Coronary artery (tissue), 2 donors: ENCODE measurements at regions not wholly inside any gene's neighbourhood (a gene's known extent, or its start where the extent isn't known, plus 50 kb on each side); places are given as distances from the start of the nearest gene placed in this dataset.
"Not testable (repeated sequence)": the region's sequence is repeated elsewhere in the genome, so short reads cannot be mapped to it uniquely, and the experiment has no call there.

Experiments used
- DNase-seq: peaks from one replicate; pipeline ENCODE4 v3.0.0-alpha.2; 2017; ENCODE audit warnings: low spot score
- H3K27ac ChIP-seq, 2 donors: fragments of 200-600 bp; sonication (generic); one replicate each; pipeline ENCODE4 v1.5.1; 2016 to 2019
- H3K4me3 ChIP-seq: fragments of 200-600 bp; sonication (generic); 2 replicates; pipeline ENCODE4 v1.5.1; 2016; ENCODE audit warnings: mild to moderate bottlenecking, moderate library complexity
- TF ChIP-seq, protein P1 (sequence below): fragments of 200-600 bp; sonication (generic); IDR thresholded peaks from one replicate; pipeline ENCODE4 v1.5.1; 2019; ENCODE audit warnings: antibody characterized with exemption

- H3K27ac ChIP-seq, result no peak overlapping the region
- no peak overlapping the region for H3K4me3 ChIP-seq
- TF ChIP-seq, protein P1, sequence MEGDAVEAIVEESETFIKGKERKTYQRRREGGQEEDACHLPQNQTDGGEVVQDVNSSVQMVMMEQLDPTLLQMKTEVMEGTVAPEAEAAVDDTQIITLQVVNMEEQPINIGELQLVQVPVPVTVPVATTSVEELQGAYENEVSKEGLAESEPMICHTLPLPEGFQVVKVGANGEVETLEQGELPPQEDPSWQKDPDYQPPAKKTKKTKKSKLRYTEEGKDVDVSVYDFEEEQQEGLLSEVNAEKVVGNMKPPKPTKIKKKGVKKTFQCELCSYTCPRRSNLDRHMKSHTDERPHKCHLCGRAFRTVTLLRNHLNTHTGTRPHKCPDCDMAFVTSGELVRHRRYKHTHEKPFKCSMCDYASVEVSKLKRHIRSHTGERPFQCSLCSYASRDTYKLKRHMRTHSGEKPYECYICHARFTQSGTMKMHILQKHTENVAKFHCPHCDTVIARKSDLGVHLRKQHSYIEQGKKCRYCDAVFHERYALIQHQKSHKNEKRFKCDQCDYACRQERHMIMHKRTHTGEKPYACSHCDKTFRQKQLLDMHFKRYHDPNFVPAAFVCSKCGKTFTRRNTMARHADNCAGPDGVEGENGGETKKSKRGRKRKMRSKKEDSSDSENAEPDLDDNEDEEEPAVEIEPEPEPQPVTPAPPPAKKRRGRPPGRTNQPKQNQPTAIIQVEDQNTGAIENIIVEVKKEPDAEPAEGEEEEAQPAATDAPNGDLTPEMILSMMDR, result no peak
- DNase-seq, result no peak
These were observed 172.7 kb upstream of the C14orf180 start for GRCh38 chr14:104406831-104407230.

DNA sequence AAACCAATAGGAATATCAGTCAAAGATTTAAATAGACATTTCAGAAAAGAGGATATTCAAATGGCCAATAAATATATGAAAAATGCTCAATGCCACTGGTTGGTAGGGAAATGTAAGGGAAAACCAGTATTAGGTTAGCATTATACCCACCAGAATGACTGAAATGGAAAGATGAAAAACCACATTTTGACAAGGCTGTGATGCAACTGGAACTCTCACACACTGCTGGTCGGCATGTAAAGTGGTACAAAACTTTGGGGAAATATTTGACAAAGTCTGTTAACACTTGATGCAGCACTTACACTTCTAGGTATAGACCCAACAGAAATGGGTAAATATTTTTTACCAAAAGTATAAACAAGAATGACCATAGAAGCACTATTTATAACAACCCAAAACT lies 163.2 kb upstream of the C14orf180 start:
- DNase-seq, result no peak

DNA sequence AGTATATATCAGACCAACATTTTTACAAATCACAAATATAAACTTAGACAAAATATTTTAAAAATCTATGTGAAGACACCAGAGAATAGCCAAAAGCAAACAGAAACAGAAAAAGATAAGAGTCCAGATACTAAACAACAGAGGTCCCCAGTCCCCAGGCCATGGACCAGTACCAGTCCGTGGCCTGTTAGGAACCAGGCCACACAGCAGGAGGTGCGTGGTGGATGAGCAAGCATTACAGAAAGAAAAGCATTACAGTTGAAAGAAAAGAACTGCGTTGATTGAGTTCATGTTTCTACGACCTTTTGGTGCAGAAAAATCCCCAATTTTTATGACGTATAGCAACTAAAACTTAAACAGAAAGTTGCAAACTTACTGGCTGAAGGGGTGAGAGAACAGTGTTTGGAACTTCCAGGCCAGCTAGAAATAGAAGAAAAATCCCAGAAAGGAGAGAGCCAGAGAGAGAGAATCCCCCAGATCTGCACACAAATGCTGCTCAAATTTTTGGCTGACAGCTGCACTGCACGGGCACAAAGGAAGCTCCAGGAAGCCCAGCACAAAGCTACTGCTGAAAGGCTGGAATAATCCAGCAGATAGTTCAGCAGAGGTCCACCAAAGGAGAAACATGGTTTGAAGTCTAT lies 159.6 kb upstream of the C14orf180 start:
- Histone ChIP-seq H3K27ac (no peak overlapping the region), H3K4me3 (no peak overlapping the region)
- DNase-seq, result no peak
- TF ChIP-seq, protein P1, result no peak

More for the DNA sequence above, 163.2 kb upstream of the C14orf180 start:
- TF ChIP-seq, protein P1, result no peak
- H3K27ac ChIP-seq, result no peak overlapping the region
- H3K4me3 ChIP-seq, result no peak overlapping the region

GRCh38 chr14:104420523-104420922 lies 159.0 kb upstream of the C14orf180 start:
- H3K4me3 ChIP-seq, DNase-seq, H3K27ac ChIP-seq: not testable (repeated sequence)

DNA sequence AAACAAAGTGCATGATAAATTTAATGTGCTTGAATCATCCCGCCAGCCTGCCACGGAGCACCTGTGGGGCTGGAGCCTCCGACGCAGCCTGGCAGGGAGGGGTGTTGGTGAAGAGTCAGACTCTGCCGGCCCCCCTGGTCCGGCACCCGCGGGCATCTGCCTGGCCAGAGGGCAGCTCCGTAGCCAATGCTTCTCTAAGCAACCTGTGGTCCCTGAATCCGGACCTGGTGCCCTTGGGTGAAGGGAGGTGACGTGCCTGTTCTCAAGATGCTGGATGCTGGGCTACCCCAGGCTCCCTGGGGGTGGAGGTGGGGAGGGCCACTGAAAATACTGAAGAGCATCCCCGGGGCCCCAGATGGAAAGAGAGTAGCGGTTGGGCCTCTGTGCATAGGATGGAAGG lies 158.6 kb upstream of the C14orf180 start:
- DNase-seq, result no peak
- no peak overlapping the region for H3K27ac ChIP-seq
- no peak overlapping the region for H3K4me3 ChIP-seq
- TF ChIP-seq, protein P1, result no peak

DNA sequence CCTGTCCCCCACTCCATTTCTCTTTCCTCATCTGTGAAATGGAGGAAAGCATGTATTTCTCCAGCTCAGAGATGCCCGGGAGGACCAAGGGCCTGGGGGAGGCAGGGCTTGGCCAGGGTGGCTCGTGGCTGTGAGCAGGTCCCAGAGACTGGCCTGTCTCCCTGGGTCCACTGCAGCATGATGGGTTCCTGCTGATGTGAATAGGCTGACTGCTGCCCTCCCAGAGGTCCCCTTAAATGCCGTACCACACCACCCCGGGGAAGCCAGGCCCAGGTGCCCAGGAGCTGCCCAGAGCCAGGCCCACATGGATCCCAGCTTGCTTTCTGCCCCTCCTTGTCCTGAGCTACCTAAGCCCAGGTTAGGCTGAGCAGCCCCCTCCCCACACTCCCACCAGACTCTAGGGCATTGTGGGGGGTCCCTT lies 158.2 kb upstream of the C14orf180 start:
- H3K27ac ChIP-seq, result no peak overlapping the region
- TF ChIP-seq, protein P1, result no peak
- DNase-seq, result peak; percentile 43
- H3K4me3 ChIP-seq, result no peak overlapping the region

DNA sequence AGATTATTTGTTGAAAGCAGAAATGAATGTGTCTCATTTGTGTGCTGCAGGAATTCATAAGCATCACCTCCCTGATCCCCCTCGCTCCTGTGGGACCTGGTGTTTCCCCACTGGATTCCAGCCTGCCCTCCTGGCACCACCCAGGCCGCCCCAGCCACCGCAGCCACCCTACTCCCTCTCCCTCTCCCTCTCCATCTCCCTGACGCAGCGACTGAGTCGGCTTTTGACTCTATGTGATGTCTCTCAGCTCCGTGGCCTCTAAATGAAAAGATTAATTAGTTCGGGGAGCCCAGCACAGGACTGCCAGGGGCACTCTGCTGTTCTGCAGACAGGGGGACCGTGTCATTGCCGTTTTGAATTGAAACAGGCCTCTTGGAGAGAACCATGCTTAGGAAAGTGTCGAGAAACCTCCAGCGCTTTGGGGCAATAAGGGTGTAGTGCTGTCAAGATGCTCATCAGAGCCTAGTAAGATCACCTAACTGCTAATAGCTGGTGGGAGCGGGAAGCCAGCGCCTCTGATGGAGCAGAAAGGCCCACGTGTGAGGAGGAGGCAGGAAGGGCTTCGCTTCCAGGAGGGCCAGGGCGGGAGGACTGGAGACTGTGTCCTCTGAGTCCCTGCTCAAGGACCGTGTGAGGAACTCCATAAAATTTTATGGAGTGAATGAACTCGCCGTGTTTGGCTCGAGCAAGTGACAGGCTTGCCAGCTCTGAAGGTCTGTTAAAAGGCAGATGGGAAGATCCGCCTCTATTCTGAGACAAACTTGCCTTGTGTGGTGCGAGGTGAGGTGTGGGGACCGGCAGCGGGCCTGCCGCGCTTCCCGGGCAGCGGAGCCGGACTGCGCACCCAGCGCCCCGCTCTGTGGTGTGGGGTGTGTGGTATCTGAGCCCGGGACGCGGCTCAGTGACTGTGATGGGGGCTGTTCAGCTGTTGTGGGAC lies 157.4 kb upstream of the C14orf180 start:
- Histone ChIP-seq H3K4me3 (no peak overlapping the region), H3K27ac (no peak overlapping the region)
- TF ChIP-seq, protein P1, result no peak
- DNase-seq, result peak; percentile 56
